T-cell (primary cell): ENCODE measurements at regions not wholly inside any gene's neighbourhood (a gene's known extent, or its start where the extent isn't known, plus 50 kb on each side); places are given as distances from the start of the nearest gene placed in this dataset.

Source experiments
- ATAC-seq, 4 experiments: fragments of 200-7000 bp in 3 of 4; fragments of 150-1000 bp in 1 of 4; cut with Tn5 transposase; replicated peaks in 1 of 4; 1 replicate in 3 of 4; 2 replicates in 1 of 4; pipeline ENCODE4 v1.10.0; 2021; ENCODE audit warnings: moderate library complexity in 3 of 4, mild to moderate bottlenecking in 2 of 4, moderate number of reproducible peaks in 1 of 4
- CTCF ChIA-PET, 2 donors: fragments of 300-600 bp; sonication (Branson Sonifier 250); formaldehyde crosslinking; loops; one replicate each; lab custom pipeline; 2022; ENCODE audit warnings: antibody characterized with exemption in 2 of 2; lab: Charles Lee
- POLR2A ChIA-PET, 2 donors: fragments of 300-600 bp; sonication (Branson Sonifier 250); formaldehyde crosslinking; loops; one replicate each; lab custom pipeline; 2022; ENCODE audit warnings: antibody characterized with exemption in 2 of 2; lab: Charles Lee
- DNase-seq, 35 experiments: peaks; one replicate each; pipeline versions ENCODE4 v3.0.0 to v3.0.0-alpha.2; 2013 to 2023
- H3K27ac ChIP-seq: one replicate; pipeline ENCODE4 v1.5.1; 2013; ENCODE audit warnings: low read length
- H3K27me3 ChIP-seq, 2 experiments: replicated peaks in 1 of 2; 1 replicate in 1 of 2; 2 replicates in 1 of 2; pipeline versions ENCODE4 v1.6.1 to v1.7.0; 2013; ENCODE audit warnings: low read length in 1 of 2, mixed read lengths in 1 of 2; ENCODE audit not compliant: control insufficient read depth in 2 of 2, insufficient read depth in 2 of 2; ENCODE audit errors: extremely low read depth in 1 of 2
- H3K36me3 ChIP-seq, 2 donors: 1 replicate in 1 of 2; 2 replicates in 1 of 2; pipeline versions ENCODE4 v1.6.1 to v1.7.0; 2013; ENCODE audit warnings: low read length in 1 of 2; ENCODE audit not compliant: control insufficient read depth in 2 of 2, insufficient read depth in 1 of 2; ENCODE audit errors: extremely low read depth in 1 of 2
- H3K4me1 ChIP-seq, 2 experiments: 1 replicate in 1 of 2; 2 replicates in 1 of 2; pipeline versions ENCODE4 v1.6.1 to v1.7.0; 2013; ENCODE audit warnings: low read length in 2 of 2, mixed read lengths in 1 of 2; ENCODE audit not compliant: insufficient read depth in 2 of 2, control insufficient read depth in 1 of 2; ENCODE audit errors: extremely low read depth in 1 of 2
- H3K4me3 ChIP-seq, 2 donors: 1 replicate in 1 of 2; 2 replicates in 1 of 2; pipeline versions ENCODE4 v1.5.1 to v1.7.0; 2013; ENCODE audit warnings: mild to moderate bottlenecking in 2 of 2, low read length in 1 of 2, moderate library complexity in 1 of 2; ENCODE audit not compliant: control insufficient read depth in 1 of 2; ENCODE audit errors: extremely low read depth in 1 of 2
- H3K9me3 ChIP-seq: 2 replicates; pipeline ENCODE4 v1.7.0; 2013
- H3K27ac Mint-ChIP-seq, 2 donors: one replicate each; pipeline ENCODE4 v1.8.0; 2020 to 2021; ENCODE audit warnings: mild to moderate bottlenecking in 2 of 2, mixed read lengths in 2 of 2
- H3K27me3 Mint-ChIP-seq, 2 donors: one replicate each; pipeline ENCODE4 v1.8.0; 2021 to 2022; ENCODE audit warnings: mixed read lengths in 2 of 2
- H3K36me3 Mint-ChIP-seq: one replicate; pipeline ENCODE4 v1.8.0; 2021; ENCODE audit warnings: mixed read lengths
- H3K4me1 Mint-ChIP-seq, 3 donors: one replicate each; pipeline ENCODE4 v1.8.0; 2020 to 2022; ENCODE audit warnings: mixed read lengths in 3 of 3, mild to moderate bottlenecking in 1 of 3
- H3K4me3 Mint-ChIP-seq, 3 donors: one replicate each; pipeline ENCODE4 v1.8.0; 2020 to 2022; ENCODE audit warnings: mild to moderate bottlenecking in 3 of 3, mixed read lengths in 3 of 3, moderate library complexity in 3 of 3
- H3K9me3 Mint-ChIP-seq, 3 donors: one replicate each; pipeline ENCODE4 v1.8.0; 2020 to 2022; ENCODE audit warnings: mixed read lengths in 3 of 3
- WGBS: methylation state at CpG from one replicate; pipeline ENCODE4 v1.1.5; 2013; ENCODE audit warnings: missing lambda C conversion rate; ENCODE audit not compliant: insufficient coverage; 5-methylcytosine and 5-hydroxymethylcytosine counted together

DNA sequence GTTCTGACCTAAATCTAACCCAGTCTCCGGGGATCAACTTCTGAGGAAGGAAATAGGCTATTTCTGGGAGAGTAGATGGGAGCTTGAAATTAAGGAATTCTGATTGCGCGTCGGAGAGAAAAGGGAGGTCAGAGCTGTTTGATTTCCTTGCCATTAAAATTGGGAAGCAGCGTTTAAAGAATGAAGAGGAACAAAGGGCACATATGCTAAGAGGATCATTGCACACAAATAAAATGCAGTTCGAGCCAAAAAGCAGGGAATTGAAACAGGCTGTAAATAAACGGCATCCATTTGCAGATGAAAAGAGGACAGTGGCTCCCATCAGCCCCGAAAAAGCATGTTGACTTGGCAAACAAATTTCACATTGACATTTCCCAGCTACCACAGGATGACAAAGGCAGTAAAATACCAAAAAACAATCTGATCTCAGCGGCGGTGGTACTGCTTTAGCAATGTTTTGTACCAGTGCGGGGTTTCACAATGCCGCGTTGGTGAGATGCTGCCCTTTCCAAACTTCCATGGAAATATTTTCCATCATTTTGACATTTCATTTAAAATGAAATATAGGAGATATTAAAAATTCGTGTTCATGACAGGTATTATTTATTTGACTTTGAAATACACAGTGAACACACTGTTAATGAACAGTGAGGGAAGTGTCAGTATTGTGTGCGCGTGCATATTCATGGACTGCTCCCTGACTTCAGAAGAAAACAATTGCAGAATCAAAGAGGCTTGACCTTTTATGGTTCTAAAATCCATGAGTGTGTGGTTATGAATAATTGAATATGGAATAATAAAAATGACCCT is 108.8 kb downstream of the SQOR start:
- Mint-ChIP-seq H3K27ac (no peak overlapping the region), H3K4me3 (no peak overlapping the region), H3K36me3 (no peaks in the 10 kb centered on the region), H3K9me3 (peaks cover 0 to 3% (median 0%) of the 10 kb centered on the region in 3 donors), H3K4me1 (no peaks in the 10 kb centered on the region), H3K27me3 (peaks cover 18 to 26% of the 10 kb centered on the region in 2 donors)
- ChIA-PET CTCF (no interaction called here), POLR2A (no interaction called here)
- Histone ChIP-seq H3K9me3 (no peaks in the 10 kb centered on the region), H3K4me1 (no peaks in the 10 kb centered on the region), H3K4me3 (no peak overlapping the region), H3K36me3 (no peaks in the 10 kb centered on the region), H3K27ac (no peak overlapping the region), H3K27me3 (peaks cover 0 to 2% of the 10 kb centered on the region in 2 experiments)
- ATAC-seq (no peak), DNase-seq (no peak)
- WGBS, result 73% methylated on average over 11 of the region's 16 CpGs

DNA sequence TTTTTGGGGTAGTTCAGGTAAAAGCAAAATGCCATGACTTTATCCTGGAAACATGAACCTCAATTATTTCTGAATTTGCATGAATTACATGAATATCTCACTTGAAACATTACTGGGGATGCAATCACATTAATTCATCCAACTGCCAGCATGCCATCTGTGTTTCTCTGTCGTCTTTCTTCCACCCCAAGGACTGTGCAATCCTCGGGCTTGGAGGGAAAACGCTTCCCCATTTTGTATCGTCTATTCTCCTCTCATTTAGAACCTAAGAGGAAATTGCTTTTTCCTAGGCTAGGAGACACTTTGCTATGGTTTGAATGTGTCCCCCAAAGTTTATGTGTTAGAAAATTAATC is 109.4 kb downstream of the SQOR start:
- no peaks in the 10 kb centered on the region for H3K36me3 ChIP-seq
- Mint-ChIP-seq H3K4me3 (no peak overlapping the region), H3K9me3 (peaks cover 0 to 3% (median 0%) of the 10 kb centered on the region in 3 donors), H3K27me3 (peaks cover 16 to 24% of the 10 kb centered on the region in 2 donors), H3K4me1 (no peaks in the 10 kb centered on the region), H3K36me3 (no peaks in the 10 kb centered on the region), H3K27ac (no peak overlapping the region)
- CTCF ChIA-PET, result no interaction called here
- WGBS, result 10% methylated on average over 2 of the region's 4 CpGs
- DNase-seq (no peak), ATAC-seq (no peak)
- H3K27ac ChIP-seq, result no peak overlapping the region
- H3K27me3 ChIP-seq, result peaks cover 0 to 2% of the 10 kb centered on the region in 2 experiments
- POLR2A ChIA-PET, result no interaction called here
- H3K4me1 ChIP-seq, result no peaks in the 10 kb centered on the region
- no peaks in the 10 kb centered on the region for H3K9me3 ChIP-seq
- no peak overlapping the region for H3K4me3 ChIP-seq

DNA sequence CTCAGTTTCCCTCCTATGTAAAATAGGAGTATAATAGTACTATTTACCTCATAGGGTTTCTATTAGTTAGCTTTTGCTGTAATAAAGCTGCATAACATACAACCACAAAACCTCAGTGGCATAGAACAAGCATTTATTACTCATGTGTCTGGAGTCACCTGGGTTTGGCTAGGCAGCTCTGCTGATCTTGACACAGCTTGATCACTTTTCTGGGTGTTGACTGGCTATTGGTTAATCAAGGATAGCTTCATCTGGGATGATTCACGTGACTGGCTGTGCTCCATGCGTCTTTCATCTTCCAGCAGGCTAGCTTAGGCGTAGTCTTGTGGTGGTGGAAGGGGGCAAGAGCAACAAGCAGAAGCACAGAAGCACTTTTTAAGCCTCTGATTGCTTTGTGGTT is 112.6 kb downstream of the SQOR start:
- no peak overlapping the region for H3K27ac ChIP-seq
- no peaks in the 10 kb centered on the region for H3K4me1 Mint-ChIP-seq
- H3K9me3 ChIP-seq, result no peaks in the 10 kb centered on the region

DNA sequence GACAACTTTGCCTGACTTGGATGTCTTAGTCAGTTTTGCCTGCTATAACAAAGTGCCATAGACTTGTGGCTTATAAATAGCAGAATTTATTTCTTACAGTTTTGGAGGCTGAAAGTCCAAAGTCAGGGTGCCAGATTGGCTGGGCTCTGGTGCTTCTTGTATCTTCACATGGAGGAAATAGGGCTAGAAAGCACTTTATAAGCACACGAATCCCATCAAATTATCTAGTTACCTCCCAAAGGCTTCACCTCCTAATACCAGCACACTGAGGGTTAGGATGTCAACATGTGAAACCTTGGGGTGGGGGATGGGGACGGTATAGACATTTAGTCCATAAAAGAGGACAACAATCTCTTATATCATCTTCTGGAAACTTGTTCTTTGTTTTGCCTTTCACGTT is 116.8 kb downstream of the SQOR start:
- Mint-ChIP-seq H3K4me1 (no peaks in the 10 kb centered on the region), H3K9me3 (peaks cover 2 to 3% (median 3%) of the 10 kb centered on the region in 3 donors), H3K27me3 (peaks cover 20 to 27% of the 10 kb centered on the region in 2 donors), H3K4me3 (no peak overlapping the region), H3K36me3 (no peaks in the 10 kb centered on the region), H3K27ac (no peak overlapping the region)
- no peak overlapping the region for H3K27ac ChIP-seq
- H3K4me1 ChIP-seq, result no peaks in the 10 kb centered on the region
- POLR2A ChIA-PET, result no interaction called here
- DNase-seq, result no peak
- no peak overlapping the region for H3K4me3 ChIP-seq
- no peaks in the 10 kb centered on the region for H3K9me3 ChIP-seq
- no peaks in the 10 kb centered on the region for H3K27me3 ChIP-seq
- CTCF ChIA-PET, result no interaction called here
- no peak for ATAC-seq
- no peaks in the 10 kb centered on the region for H3K36me3 ChIP-seq
- no CpG with 5 or more reads among the region's 3 CpGs for WGBS

More for the DNA sequence above, 112.6 kb downstream of the SQOR start:
- Histone ChIP-seq H3K27me3 (peaks cover 0 to 2% of the 10 kb centered on the region in 2 experiments), H3K4me3 (no peak overlapping the region), H3K4me1 (no peaks in the 10 kb centered on the region), H3K36me3 (no peaks in the 10 kb centered on the region)
- ChIA-PET POLR2A (no interaction called here), CTCF (no interaction called here)
- DNase-seq, result no peak
- Mint-ChIP-seq H3K36me3 (no peaks in the 10 kb centered on the region), H3K27me3 (peaks cover 14 to 19% of the 10 kb centered on the region in 2 donors), H3K9me3 (no peaks in the 10 kb centered on the region), H3K4me3 (no peak overlapping the region), H3K27ac (no peak overlapping the region)
- ATAC-seq, result no peak
- WGBS, result 68% methylated on average over 3 of the region's 3 CpGs

DNA sequence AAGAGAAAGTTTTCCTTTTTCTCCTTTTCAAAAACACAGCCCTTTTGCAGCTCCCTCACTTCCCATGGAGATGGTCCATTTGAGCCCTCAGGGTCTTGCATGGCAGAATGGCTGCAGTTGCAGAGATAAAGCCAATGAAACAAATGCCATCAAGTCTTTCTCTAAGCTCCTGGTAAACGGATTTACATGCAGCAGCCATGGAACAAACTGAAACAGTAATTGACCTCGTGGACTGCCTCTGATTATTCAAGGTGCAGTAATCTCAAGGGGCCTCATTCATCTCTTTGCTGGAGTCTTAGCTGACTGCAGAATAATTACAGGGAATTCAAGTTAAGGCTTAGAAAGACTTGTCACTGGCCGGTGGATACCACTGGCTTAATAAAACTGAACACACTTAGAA is 125.1 kb downstream of the SQOR start:
- Mint-ChIP-seq H3K27me3 (peaks cover 50 to 52% of the 10 kb centered on the region in 2 donors), H3K4me3 (no peak overlapping the region), H3K4me1 (no peaks in the 10 kb centered on the region), H3K27ac (no peak overlapping the region), H3K9me3 (peaks cover 0 to 8% (median 0%) of the 10 kb centered on the region in 3 donors), H3K36me3 (no peaks in the 10 kb centered on the region)
- ChIA-PET CTCF (no interaction called here), POLR2A (no interaction called here)
- Histone ChIP-seq H3K27ac (no peak overlapping the region), H3K9me3 (no peaks in the 10 kb centered on the region), H3K4me1 (no peaks in the 10 kb centered on the region), H3K27me3 (peaks cover 0 to 10% of the 10 kb centered on the region in 2 experiments), H3K36me3 (no peaks in the 10 kb centered on the region), H3K4me3 (no peak overlapping the region)
- no peak for ATAC-seq
- DNase-seq, result no peak
- 36% methylated on average over 1 of the region's 3 CpGs for WGBS

DNA sequence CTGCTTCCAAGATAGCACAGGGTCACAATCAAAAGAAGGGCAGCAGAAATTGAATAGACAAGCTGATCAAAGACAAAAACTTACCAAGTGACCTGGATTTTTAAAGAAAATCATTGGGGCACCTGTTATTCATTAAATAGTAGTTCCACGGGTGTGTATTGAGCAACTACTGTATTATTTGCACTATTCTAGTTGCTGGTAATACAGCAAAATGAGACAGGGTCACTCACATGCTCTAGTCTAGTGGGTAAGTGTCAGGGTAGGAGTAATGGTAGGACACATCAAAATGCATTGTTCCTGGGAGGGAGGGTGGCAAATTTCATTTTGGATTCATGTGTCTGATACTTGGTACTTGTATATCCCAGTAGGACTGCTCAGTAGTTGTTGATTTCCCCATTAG is 127.9 kb downstream of the SQOR start:
- Mint-ChIP-seq H3K4me3 (no peak overlapping the region), H3K9me3 (no peaks in the 10 kb centered on the region), H3K27ac (no peak overlapping the region), H3K27me3 (peaks cover 32 to 40% of the 10 kb centered on the region in 2 donors), H3K4me1 (no peaks in the 10 kb centered on the region), H3K36me3 (no peaks in the 10 kb centered on the region)
- no peaks in the 10 kb centered on the region for H3K9me3 ChIP-seq
- H3K36me3 ChIP-seq, result no peaks in the 10 kb centered on the region
- ChIA-PET POLR2A (no interaction called here), CTCF (no interaction called here)
- H3K27ac ChIP-seq, result no peak overlapping the region
- ATAC-seq, result no peak
- no peak overlapping the region for H3K4me3 ChIP-seq
- peaks cover 0 to 10% of the 10 kb centered on the region in 2 experiments for H3K27me3 ChIP-seq
- H3K4me1 ChIP-seq, result no peaks in the 10 kb centered on the region
- WGBS, result no CpG with 5 or more reads among the region's 1 CpG
- DNase-seq, result no peak
